ENCODE measurements at regions not wholly inside any gene's neighbourhood (a gene's known extent, or its start where the extent isn't known, plus 50 kb on each side); places are given as distances from the start of the nearest gene placed in this dataset.

- intact Hi-C loops (cut with micrococcal nuclease; ENCODE audit: unreplicated experiment) (no loop called here), in situ Hi-C loops (cut with HindIII; ENCODE audit: low pct_unique_long_range_greater_than_20kb, low sequenced_read_pairs) (no loop called here)
- no peaks in the 10 kb centered on the region for H3K27me3 ChIP-seq (ENCODE audit: control insufficient read depth, insufficient read depth, low read length)
- ChIA-PET CTCF (no interaction called here), POLR2A (no interaction called here)
- H3K36me3 ChIP-seq (ENCODE audit: control insufficient read depth, insufficient read depth, low read length): no peaks in the 10 kb centered on the region
- DNase-seq (ENCODE audit: low read depth, low spot score) (no peak), ATAC-seq (no peak)
- TF ChIP-seq REST (IDR thresholded peaks at IDR 0.05; ENCODE audit: insufficient read depth in 1 of 2, low read depth in 2 of 2, low read length in 1 of 2): no peak
- TF ChIP-seq TCF7L2 (IDR thresholded peaks at IDR 0.05; ENCODE audit: low read depth, low read length): no peak
- TF ChIP-seq SIN3A (IDR thresholded peaks at IDR 0.05; ENCODE audit: borderline replicate concordance, insufficient read depth, low read depth, low read length): no peak
- TF ChIP-seq CTCF (IDR thresholded peaks at IDR 0.05): no peak
- TF ChIP-seq POLR2AphosphoS5 (IDR thresholded peaks at IDR 0.05; ENCODE audit: low read depth, low read length): no peak
- H3K4me3 ChIP-seq (ENCODE audit: low read depth in 2 of 2, low read length in 2 of 2): no peak overlapping the region
- H3K9me3 ChIP-seq (ENCODE audit: control insufficient read depth, insufficient read depth, low read depth, low read length): no peaks in the 10 kb centered on the region
- no peak overlapping the region for H3K27ac ChIP-seq (ENCODE audit: low read length)
- H3K4me1 ChIP-seq (ENCODE audit: control insufficient read depth, insufficient read depth, low read length): no peaks in the 10 kb centered on the region
- BruUV-seq (replicated peaks): no TSS peak
These were observed 808.6 kb upstream of the ADGRL4 start for GRCh38 chr1:79815115-79815514.

- TF ChIP-seq REST (IDR thresholded peaks at IDR 0.05; ENCODE audit: insufficient read depth in 1 of 2, low read depth in 2 of 2, low read length in 1 of 2): no peak
- TF ChIP-seq TCF7L2 (IDR thresholded peaks at IDR 0.05; ENCODE audit: low read depth, low read length): no peak
- TF ChIP-seq SIN3A (IDR thresholded peaks at IDR 0.05; ENCODE audit: borderline replicate concordance, insufficient read depth, low read depth, low read length): no peak
- TF ChIP-seq CTCF (IDR thresholded peaks at IDR 0.05): no peak
- no peak for TF ChIP-seq POLR2AphosphoS5 (IDR thresholded peaks at IDR 0.05; ENCODE audit: low read depth, low read length)
- no peaks in the 10 kb centered on the region for H3K36me3 ChIP-seq (ENCODE audit: control insufficient read depth, insufficient read depth, low read length)
- no peak overlapping the region for H3K4me3 ChIP-seq (ENCODE audit: low read depth in 2 of 2, low read length in 2 of 2)
- intact Hi-C loops (cut with micrococcal nuclease; ENCODE audit: unreplicated experiment) (no loop called here), in situ Hi-C loops (cut with HindIII; ENCODE audit: low pct_unique_long_range_greater_than_20kb, low sequenced_read_pairs) (no loop called here)
- H3K4me1 ChIP-seq (ENCODE audit: control insufficient read depth, insufficient read depth, low read length): no peaks in the 10 kb centered on the region
- no peak for ATAC-seq
- CTCF ChIA-PET: no interaction called here
- H3K27ac ChIP-seq (ENCODE audit: low read length): no peak overlapping the region
- 0 out of 2 replicates have a peak, but pooled peaks cover 3% of the 10 kb centered on the region for H3K9me3 ChIP-seq (ENCODE audit: control insufficient read depth, insufficient read depth, low read depth, low read length)
- no TSS peak for BruUV-seq (replicated peaks)
- H3K27me3 ChIP-seq (ENCODE audit: control insufficient read depth, insufficient read depth, low read length): no peaks in the 10 kb centered on the region
- POLR2A ChIA-PET: no interaction called here
- no peak for DNase-seq (ENCODE audit: low read depth, low spot score)
These were observed 804.6 kb upstream of the ADGRL4 start for GRCh38 chr1:79811173-79811572.

All from Panc1 (cell line).